Effector memory CD8-positive, alpha-beta T cell (primary cell): ENCODE measurements at regions not wholly inside any gene's neighbourhood (a gene's known extent, or its start where the extent isn't known, plus 50 kb on each side); places are given as distances from the start of the nearest gene placed in this dataset.

Experiments used
- ATAC-seq: fragments of 150-1000 bp; cut with Tn5 transposase; replicated peaks from 2 replicates; pipeline ENCODE4 v1.10.0; 2021; ENCODE audit warnings: mild to moderate bottlenecking, moderate library complexity
- DNase-seq, 3 experiments: peaks; one replicate each; pipeline ENCODE4 v3.0.0; 2021
- H3K27ac Mint-ChIP-seq, 2 donors: one replicate each; pipeline ENCODE4 v1.8.0; 2022; ENCODE audit warnings: mild to moderate bottlenecking in 2 of 2, mixed read lengths in 2 of 2, moderate library complexity in 2 of 2
- H3K27me3 Mint-ChIP-seq, 2 donors: one replicate each; pipeline ENCODE4 v1.8.0; 2022; ENCODE audit warnings: mixed read lengths in 2 of 2
- H3K36me3 Mint-ChIP-seq: one replicate; pipeline ENCODE4 v1.8.0; 2022; ENCODE audit warnings: mild to moderate bottlenecking, moderate library complexity, mixed read lengths; ENCODE audit not compliant: insufficient read depth
- H3K4me1 Mint-ChIP-seq, 2 donors: one replicate each; pipeline ENCODE4 v1.8.0; 2022; ENCODE audit warnings: low read depth in 2 of 2, mixed read lengths in 2 of 2
- H3K4me3 Mint-ChIP-seq, 2 donors: one replicate each; pipeline ENCODE4 v1.8.0; 2022; ENCODE audit warnings: mild to moderate bottlenecking in 2 of 2, mixed read lengths in 2 of 2, moderate library complexity in 2 of 2
- H3K9me3 Mint-ChIP-seq, 2 donors: one replicate each; pipeline ENCODE4 v1.8.0; 2022; ENCODE audit warnings: mixed read lengths in 2 of 2

GRCh38 chr1:208595745-208596144, 351.6 kb upstream of the PLXNA2 start:
- Mint-ChIP-seq H3K36me3 (no peaks in the 10 kb centered on the region), H3K4me1 (no peaks in the 10 kb centered on the region), H3K9me3 (no peaks in the 10 kb centered on the region), H3K27ac (no peak overlapping the region), H3K4me3 (no peak overlapping the region), H3K27me3 (peaks cover 0 to 8% of the 10 kb centered on the region in 2 donors)
- DNase-seq, result no peak
- ATAC-seq, result no peak

DNA sequence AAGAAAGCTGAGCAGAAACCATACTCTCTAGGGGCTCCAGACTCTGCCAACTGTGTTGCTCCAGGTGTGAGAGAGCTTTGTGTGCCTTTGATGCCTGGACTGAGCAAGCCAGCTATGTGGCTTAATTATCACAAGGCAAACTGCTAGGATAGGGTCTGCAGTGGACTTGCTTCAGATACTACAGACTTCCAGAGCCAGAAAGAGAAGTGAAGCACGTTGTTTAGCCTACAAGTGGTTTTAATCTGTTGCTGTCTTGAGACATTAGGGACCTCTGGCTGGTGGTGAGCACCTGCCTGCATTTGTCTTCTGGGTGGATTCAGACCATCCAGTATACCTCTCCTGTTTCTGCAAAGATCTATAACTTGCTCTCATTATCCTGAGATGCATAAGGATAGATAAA, 353.4 kb upstream of the PLXNA2 start:
- Mint-ChIP-seq H3K36me3 (no peaks in the 10 kb centered on the region), H3K27me3 (peaks cover 0 to 8% of the 10 kb centered on the region in 2 donors), H3K4me1 (no peaks in the 10 kb centered on the region), H3K27ac (no peak overlapping the region), H3K4me3 (no peak overlapping the region), H3K9me3 (no peaks in the 10 kb centered on the region)
- no peak for DNase-seq
- no peak for ATAC-seq

DNA sequence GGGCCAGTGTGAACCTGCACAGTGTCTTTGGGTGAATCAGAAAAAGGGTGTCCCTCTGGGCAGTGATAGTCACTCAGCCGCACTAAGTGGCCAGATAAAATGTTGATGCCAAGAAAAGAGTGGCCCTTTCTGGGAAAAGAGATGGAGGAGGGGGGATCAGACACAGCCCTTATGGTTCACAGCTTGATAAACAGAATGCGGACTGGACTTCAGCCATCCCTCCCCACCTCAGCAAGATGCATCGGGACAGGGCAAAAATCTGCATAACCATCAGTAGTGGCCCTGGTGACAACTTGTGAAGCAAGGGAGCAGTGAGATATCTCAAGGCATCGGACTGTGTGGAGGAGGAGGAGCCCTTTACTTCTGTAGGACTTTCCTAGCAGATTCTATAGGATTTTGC, 353.8 kb upstream of the PLXNA2 start:
- Mint-ChIP-seq H3K27ac (no peak overlapping the region), H3K36me3 (no peaks in the 10 kb centered on the region), H3K9me3 (no peaks in the 10 kb centered on the region), H3K27me3 (peaks cover 0 to 8% of the 10 kb centered on the region in 2 donors), H3K4me3 (no peak overlapping the region), H3K4me1 (no peaks in the 10 kb centered on the region)
- no peak for ATAC-seq
- DNase-seq, result no peak

GRCh38 chr1:208599063-208599462, 354.9 kb upstream of the PLXNA2 start:
- no peak for ATAC-seq
- H3K27me3 Mint-ChIP-seq, result peaks cover 0 to 8% of the 10 kb centered on the region in 2 donors
- H3K4me3 Mint-ChIP-seq, result no peak overlapping the region
- no peaks in the 10 kb centered on the region for H3K36me3 Mint-ChIP-seq
- H3K9me3 Mint-ChIP-seq, result no peaks in the 10 kb centered on the region
- no peak overlapping the region for H3K27ac Mint-ChIP-seq
- H3K4me1 Mint-ChIP-seq, result no peaks in the 10 kb centered on the region
- DNase-seq, result no peak

DNA sequence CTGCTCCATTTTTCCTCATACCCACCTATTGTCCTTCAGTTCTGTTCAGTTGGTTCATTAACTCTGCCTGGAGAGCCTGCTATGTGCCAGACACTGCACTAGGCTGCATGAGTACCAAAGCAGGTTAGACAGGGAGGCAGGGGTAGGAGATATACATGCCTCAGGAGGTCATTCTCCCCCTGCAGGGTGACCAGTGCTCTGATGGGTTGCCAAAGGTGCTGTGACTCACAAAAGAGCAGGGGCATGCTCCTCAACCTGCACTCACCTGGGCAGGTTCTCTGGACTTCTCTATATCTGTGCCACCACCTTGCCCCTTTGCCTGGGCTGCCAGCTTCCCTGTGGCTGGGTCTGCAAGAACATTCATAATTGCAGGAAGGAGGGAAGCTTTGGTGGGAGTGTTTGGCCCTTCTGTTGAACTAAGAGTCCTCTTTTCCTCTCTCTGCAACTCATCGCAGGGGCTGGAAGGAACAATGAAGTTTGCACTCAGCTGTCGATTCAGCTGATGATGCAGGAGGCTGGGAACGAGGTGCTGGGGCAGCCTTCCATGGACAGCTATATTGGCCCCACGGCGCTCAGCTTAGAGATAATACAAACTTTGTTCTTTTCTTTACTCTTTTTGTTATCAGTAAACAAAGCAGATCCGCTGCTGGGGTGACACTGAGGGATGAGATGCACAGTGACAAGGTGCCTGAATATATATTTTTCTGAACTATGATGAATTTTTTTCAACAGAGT, 356.4 kb upstream of the PLXNA2 start:
- DNase-seq (no peak), ATAC-seq (no peak)
- Mint-ChIP-seq H3K9me3 (no peaks in the 10 kb centered on the region), H3K27me3 (peaks cover 0 to 8% of the 10 kb centered on the region in 2 donors), H3K27ac (no peak overlapping the region), H3K36me3 (no peaks in the 10 kb centered on the region), H3K4me1 (no peaks in the 10 kb centered on the region), H3K4me3 (no peak overlapping the region)

DNA sequence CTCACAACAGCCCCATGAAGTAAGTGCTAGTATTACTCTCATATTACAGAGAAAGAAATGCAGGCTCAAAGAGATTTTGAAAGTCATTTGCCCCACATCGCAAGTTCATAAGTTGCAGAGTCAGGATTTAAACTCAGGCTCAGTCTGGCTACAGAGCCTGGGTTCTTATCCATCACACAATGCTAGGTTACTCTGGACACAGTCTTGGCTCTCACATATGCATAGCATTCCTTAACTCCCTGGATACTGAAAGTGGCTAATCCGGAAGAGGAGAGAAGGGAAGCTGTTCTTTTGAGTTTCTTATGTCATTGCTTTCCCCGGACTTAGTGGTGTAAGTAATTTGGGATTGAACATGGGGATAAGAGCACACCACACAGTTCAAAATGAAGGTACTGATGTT, 357.4 kb upstream of the PLXNA2 start:
- H3K36me3 Mint-ChIP-seq, result no peaks in the 10 kb centered on the region
- DNase-seq, result no peak
- no peak for ATAC-seq
- H3K27me3 Mint-ChIP-seq, result peaks cover 0 to 8% of the 10 kb centered on the region in 2 donors
- no peak overlapping the region for H3K4me3 Mint-ChIP-seq
- no peak overlapping the region for H3K27ac Mint-ChIP-seq
- H3K9me3 Mint-ChIP-seq, result no peaks in the 10 kb centered on the region
- H3K4me1 Mint-ChIP-seq, result no peaks in the 10 kb centered on the region

- Mint-ChIP-seq H3K27ac (no peak overlapping the region), H3K27me3 (no peaks in the 10 kb centered on the region), H3K4me1 (no peaks in the 10 kb centered on the region), H3K4me3 (no peak overlapping the region), H3K36me3 (no peaks in the 10 kb centered on the region), H3K9me3 (no peaks in the 10 kb centered on the region)
- DNase-seq (no peak), ATAC-seq (no peak)
Measured at GRCh38 chr1:208603721-208604120, 359.5 kb upstream of the PLXNA2 start.

- H3K27me3 Mint-ChIP-seq, result no peaks in the 10 kb centered on the region
- no peaks in the 10 kb centered on the region for H3K4me1 Mint-ChIP-seq
- ATAC-seq (no peak), DNase-seq (no peak)
- no peak overlapping the region for H3K27ac Mint-ChIP-seq
- H3K36me3 Mint-ChIP-seq, result no peaks in the 10 kb centered on the region
- H3K9me3 Mint-ChIP-seq, result no peaks in the 10 kb centered on the region
- no peak overlapping the region for H3K4me3 Mint-ChIP-seq
Measured at GRCh38 chr1:208604295-208604694, 360.1 kb upstream of the PLXNA2 start.

- no peak for ATAC-seq
Measured at GRCh38 chr1:208606959-208607358, 362.8 kb upstream of the PLXNA2 start.

GRCh38 chr1:208607616-208608015, 363.4 kb upstream of the PLXNA2 start:
- Mint-ChIP-seq H3K4me1 (no peaks in the 10 kb centered on the region), H3K27ac (no peak overlapping the region), H3K27me3 (no peaks in the 10 kb centered on the region), H3K9me3 (no peaks in the 10 kb centered on the region), H3K36me3 (no peaks in the 10 kb centered on the region), H3K4me3 (no peak overlapping the region)
- DNase-seq (no peak), ATAC-seq (no peak)

More at GRCh38 chr1:208606959-208607358, 362.8 kb upstream of the PLXNA2 start:
- no peaks in the 10 kb centered on the region for H3K36me3 Mint-ChIP-seq
- no peaks in the 10 kb centered on the region for H3K4me1 Mint-ChIP-seq
- no peaks in the 10 kb centered on the region for H3K9me3 Mint-ChIP-seq
- H3K4me3 Mint-ChIP-seq, result no peak overlapping the region
- no peak for DNase-seq
- H3K27me3 Mint-ChIP-seq, result no peaks in the 10 kb centered on the region
- no peak overlapping the region for H3K27ac Mint-ChIP-seq

DNA sequence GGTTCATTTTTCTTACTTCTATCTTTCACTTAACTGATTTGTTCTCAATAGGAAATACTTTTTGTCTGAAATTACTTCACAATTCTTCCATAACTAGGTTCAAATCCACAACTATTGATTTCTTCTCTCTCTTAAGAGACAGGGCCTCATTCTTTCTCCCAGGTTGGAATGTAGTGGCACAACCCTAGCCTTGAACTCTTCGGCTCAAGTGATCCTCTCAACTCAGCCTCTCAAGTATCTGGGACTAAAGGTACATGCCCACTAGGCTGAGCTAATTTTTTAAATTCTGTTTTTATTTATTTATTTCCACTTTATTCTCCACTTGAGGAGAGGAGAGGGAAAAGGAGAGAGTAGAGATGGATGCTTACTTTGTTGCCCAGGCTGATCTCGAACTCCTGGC, 370.4 kb upstream of the PLXNA2 start:
- Mint-ChIP-seq H3K9me3 (peaks cover 4 to 16% of the 10 kb centered on the region in 2 donors), H3K36me3 (no peaks in the 10 kb centered on the region), H3K4me1 (no peaks in the 10 kb centered on the region), H3K27me3 (no peaks in the 10 kb centered on the region), H3K27ac (no peak overlapping the region), H3K4me3 (no peak overlapping the region)
- no peak for DNase-seq
- no peak for ATAC-seq

DNA sequence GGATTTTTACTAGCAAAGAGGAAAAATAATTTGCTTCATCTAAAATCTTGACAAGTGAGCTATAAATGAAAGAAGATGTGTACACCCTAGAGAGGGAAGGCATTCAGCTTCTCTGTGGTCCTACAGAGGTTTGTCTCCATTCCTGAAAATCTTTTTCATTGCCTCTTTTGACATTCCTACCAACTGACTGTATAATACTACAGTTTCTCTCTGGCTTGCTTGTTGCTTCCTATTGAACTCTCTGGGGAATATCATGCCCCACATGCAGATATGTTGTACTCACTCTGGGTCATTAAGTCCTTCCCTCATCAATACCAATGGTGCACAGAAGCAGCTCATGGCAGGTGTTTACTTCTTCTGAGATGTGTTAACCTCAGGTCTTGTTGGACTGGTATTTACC, 371.2 kb upstream of the PLXNA2 start:
- DNase-seq (no peak), ATAC-seq (no peak)
- Mint-ChIP-seq H3K9me3 (peaks cover 4 to 17% of the 10 kb centered on the region in 2 donors), H3K4me1 (no peaks in the 10 kb centered on the region), H3K4me3 (no peak overlapping the region), H3K27ac (no peak overlapping the region), H3K27me3 (no peaks in the 10 kb centered on the region), H3K36me3 (no peaks in the 10 kb centered on the region)

DNA sequence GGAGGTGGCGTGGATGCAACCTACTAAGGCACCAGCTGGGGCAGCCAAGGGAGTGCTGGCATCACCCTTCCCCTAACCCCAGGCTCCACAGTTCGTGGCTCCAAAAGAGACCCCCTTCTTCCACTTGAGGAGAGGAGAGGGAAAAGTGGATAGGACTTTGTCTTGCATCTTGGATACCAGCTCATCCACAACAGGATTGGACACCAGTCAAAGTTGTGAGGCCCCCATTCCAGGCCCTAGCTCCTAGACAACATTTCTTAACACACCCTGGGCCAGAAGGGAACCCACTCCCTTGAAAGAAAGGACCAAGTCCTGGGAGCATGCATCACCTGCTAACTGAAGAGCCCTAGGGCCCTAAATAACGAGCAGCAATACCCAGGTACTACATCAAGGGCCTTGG, 372.6 kb upstream of the PLXNA2 start:
- Mint-ChIP-seq H3K4me3 (no peak overlapping the region), H3K4me1 (no peaks in the 10 kb centered on the region), H3K27ac (no peak overlapping the region), H3K36me3 (no peaks in the 10 kb centered on the region), H3K9me3 (peaks cover 4 to 17% of the 10 kb centered on the region in 2 donors), H3K27me3 (no peaks in the 10 kb centered on the region)
- ATAC-seq, result no peak
- no peak for DNase-seq

DNA sequence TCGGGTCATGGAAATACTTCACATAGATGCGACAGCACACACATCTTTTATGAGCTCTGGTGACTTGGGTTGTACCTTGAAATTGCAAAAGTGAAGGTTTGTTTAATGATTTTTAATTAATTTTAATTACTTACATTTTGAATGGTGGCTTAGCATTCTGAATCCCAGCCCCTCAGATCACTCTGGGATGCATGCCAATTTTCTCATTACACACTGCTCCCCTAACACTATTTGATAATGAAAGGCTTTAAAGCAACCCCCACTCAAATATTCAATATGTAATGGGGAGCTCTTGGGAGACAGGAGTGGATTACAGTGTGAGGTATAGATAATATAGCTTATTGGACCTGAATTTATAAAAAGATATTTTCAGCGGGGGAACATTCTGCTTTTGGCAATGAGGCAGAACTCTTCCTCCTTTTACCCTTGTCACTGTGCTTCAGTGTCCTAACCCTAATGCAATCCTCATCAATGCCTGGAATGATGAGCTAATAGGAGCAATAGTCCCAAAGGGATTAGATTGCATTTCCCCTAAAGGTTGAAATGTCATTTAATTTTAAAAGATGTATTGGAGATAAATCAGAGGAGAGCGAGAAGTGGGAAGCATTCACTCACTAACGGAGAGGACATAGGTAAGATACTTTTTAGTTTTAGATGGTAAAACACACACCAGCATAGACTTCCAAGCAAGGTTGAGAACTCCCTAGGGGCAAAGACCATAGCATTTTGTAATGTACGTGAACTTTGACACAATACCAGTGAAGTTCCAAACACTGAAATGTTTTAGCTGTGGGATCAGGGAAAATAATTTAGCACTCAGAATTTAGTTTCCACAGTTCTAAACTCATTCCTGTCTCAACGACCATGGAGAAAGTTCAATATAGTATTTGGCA, 384.1 kb upstream of the PLXNA2 start:
- no peak for ATAC-seq
- H3K4me3 Mint-ChIP-seq, result no peak overlapping the region
- H3K27me3 Mint-ChIP-seq, result no peaks in the 10 kb centered on the region
- H3K36me3 Mint-ChIP-seq, result no peaks in the 10 kb centered on the region
- peaks cover 0 to 5% of the 10 kb centered on the region in 2 donors for H3K9me3 Mint-ChIP-seq
- no peaks in the 10 kb centered on the region for H3K4me1 Mint-ChIP-seq
- no peak for DNase-seq
- no peak overlapping the region for H3K27ac Mint-ChIP-seq
